ENCODE measurements at regions not wholly inside any gene's neighbourhood (a gene's known extent, or its start where the extent isn't known, plus 50 kb on each side); places are given as distances from the start of the nearest gene placed in this dataset.

DNA sequence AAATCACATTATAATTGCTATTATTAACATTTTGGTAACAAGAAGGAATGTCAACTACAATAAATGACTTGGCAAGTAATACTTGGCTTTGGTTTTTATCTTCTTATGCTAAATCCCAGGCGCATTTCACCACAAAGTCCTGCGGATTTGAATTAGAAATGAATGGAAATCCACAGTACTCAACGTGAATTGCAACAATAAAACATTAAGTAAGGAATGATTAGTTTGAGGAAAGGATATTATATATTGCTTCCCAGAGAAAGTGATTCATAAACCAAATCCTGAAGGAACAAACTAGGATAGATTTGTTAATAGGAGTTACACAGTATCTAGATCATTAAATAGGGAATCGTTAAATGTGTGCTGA, 1089.7 kb downstream of the TRHDE start:
- no peak for DNase-seq

DNA sequence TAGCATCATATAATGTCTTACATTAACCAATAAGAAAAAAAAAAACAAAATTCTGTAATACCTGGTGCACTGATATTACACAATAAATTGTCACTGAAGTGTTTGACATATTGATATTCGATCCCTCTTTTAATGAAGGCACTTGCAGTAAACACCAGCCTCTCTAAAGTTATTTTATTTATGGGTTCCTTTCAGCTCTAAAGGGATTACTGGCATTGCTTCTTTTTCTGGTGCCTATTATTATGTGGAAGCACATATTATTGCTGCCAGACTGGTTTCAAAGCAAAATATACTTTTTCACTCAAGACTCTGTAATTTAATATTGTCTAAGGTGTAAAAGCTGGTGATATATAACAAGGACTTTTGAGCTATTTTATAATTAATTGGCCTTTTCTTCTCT, 1090.5 kb downstream of the TRHDE start:
- DNase-seq: no peak

DNA sequence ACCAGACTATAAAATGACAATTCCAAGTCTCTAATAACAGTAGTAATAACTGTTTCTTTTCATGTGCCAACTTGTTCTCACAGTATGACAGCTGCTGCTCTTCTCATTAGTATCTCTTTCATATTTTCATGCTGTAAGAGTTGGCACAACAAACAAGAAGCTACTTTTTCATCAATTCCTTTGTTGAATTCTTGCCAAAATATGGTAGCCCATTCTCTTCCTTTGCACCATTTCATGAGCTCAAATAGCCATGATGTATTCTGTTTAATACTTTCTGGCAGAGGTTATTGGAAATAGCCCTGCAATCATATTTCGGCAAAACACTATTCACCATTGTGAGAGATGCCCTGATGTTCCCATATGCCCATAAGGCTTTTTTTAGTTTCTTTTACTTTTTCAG, 1100.7 kb downstream of the TRHDE start:
- DNase-seq: no peak

DNA sequence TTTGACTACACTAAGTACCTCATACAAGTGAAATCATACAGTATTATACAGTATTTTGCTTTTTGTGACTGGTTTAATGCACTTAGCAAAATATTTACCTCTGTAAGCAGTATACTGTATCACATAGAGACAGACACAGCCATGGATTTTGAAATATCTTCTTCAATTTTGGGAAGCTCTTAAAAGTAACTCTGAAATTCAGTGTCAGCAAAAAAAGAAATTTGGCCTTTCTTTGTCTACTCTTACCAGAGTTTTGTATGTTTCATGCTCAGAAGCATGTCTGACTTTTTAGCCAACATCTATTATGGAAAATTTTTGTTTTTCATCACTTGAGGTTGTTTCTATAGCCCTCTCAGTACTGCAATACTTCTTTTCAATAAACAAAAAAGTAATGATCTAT, 1102.2 kb downstream of the TRHDE start:
- no peak for DNase-seq

DNA sequence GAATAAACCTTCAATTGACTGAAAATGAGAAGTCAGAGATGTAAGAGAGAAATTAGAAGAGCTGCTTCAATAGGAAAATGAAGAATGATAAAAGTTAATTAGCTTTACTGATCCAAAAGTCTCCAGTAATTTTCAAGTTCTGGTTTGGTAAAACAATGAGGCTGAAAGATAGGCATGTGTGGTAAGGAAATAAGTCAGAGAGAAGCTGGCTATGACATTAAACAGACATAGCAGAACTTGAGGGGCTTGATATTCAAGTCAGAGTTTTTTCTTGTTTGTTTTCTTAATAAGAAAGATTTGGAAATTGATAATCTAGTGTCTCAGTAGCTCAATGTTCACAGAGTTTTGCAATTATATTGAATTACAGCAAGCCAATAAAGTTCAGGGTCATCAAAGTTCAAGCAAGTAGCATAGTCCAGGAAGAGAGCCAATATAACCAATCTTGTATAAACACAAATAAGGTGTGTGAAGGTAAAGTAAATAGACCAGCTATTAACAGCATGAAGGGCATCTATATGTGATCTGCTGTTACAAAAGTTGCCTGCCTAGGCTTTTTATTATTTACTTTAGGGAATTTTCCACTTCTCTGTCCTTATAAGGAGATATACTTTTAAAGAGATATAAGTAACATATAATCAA, 1111.5 kb downstream of the TRHDE start:
- DNase-seq: no peak

DNA sequence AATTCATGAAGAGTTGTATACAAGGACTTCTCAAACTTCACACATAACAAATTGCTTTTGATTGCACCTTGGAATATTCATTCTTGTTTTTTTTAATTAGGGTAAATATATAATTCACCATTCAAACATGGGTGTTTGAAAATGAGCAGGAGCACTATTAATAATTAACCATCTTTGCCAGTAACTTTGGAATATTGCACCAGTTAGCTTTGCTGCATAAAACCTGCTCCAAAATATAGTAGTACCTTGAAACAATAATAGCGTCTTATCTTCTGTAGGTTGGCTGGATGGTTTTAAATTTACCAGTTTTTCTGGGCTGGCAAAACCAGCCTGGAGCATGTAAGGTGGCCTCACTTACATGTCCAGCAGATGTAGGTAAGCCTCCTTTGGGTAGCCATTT, 1112.4 kb downstream of the TRHDE start:
- no peak for DNase-seq

DNA sequence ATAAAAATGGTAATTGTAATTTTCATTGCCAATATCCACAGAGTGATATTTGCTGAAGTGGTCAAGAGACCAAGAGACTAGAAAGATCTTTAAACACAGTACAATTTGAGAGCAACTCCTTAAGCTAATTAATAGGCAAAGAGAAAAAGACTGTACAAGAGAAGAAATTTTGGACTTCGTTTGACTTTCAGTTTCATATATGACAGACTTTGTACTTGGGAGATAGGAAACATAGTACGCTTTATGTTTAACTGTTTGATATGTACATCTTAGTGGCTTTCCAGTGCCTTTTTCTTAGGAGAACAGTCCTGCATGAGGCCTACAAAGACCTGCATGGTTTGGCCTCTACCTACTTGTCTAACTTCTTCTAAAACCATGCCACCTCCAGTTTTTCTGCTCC, 1118.1 kb downstream of the TRHDE start:
- no peak for DNase-seq

DNA sequence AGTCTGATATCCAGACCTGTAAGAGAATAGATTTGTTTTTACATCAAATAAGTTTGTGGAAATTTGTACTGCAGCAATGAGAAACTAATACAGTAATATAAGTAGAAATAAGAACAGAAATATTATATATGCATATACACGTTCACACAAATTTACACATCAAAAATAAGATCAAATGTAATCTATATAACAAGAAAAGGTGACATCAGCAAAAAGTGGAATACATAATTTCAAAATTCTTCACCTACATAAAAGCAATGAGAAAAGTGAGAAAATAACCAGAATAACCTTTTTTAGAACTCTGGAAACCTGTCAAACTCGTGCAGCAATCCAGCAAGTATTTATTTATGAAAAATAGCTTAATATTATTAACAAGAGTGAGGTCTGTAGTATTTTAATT, 1124.6 kb upstream of the ATXN7L3B start:
- DNase-seq: no peak

DNA sequence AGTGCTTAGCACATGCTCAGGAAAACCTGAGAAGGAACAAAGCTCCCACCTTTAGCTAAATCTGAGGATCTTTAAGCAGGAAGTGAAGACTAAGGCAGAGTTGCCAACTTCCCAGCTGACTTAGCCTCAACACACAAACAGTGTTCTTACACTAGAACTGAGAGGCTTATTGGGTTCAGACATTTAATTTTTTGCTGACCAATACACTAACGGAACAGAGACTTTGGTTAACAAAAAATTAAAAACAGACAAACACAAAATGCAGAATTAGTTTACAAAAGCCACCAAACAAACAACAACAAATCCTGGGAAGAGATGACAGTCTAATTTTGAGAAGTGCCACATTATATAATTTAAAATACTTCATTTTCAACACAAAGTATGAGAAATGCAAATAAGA, 1123.7 kb upstream of the ATXN7L3B start:
- DNase-seq: no peak

DNA sequence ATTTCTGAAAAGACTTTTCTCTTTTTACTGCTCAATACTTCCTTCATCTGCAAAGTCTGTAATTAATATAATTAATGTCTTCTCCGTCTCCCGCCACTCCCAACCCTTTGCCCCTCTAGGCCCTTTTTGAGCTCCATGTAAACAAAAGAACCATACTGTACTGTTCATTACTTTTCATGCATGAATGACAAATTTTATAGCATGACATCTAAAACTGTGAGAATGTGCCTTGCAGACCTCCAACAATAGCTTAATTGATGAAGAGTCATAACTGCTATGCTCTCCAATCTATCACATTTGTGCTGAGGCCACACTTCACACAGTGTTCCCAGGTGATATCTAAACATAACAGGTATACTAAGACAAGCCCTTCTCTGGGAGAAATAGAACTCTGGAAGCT, 1122.7 kb upstream of the ATXN7L3B start:
- no peak for DNase-seq

DNA sequence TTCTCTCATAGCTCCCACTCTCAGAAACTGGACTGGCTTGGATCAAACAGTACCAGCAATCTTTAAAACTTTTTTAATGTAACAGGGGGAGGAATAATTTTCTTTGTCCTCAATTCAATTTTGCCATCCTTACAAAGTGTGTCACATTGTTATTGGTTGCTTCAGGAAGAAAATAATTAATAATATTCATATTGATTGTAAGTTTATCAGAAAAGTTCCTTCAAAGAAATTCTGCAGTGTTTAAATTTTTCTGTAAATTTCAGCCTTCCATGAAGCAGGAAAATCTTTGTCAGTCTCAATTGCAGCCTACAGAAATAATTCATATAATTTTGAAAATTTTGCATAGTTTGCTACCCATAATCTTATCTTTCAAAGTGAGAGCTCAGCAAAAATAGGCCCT, 1119.1 kb upstream of the ATXN7L3B start:
- no peak for DNase-seq

DNA sequence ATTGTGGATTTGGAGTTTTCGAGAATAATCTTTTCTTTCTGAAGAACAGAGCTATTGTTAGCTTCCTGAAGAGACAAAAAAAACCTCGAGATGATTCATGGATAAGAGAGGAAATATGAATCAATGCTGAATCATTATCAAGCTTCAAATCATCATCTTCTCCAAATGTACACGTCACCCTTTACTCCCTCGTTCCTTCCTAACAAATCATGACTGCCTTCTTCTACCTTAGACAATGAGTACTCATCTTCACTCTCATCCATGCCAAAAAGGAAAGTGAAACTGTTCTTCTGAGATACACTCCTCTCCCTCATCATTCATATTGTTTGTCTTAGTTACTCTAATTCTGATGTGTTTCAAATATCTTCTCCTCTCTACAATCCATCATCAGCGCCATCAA, 1115.8 kb upstream of the ATXN7L3B start:
- DNase-seq: no peak

DNA sequence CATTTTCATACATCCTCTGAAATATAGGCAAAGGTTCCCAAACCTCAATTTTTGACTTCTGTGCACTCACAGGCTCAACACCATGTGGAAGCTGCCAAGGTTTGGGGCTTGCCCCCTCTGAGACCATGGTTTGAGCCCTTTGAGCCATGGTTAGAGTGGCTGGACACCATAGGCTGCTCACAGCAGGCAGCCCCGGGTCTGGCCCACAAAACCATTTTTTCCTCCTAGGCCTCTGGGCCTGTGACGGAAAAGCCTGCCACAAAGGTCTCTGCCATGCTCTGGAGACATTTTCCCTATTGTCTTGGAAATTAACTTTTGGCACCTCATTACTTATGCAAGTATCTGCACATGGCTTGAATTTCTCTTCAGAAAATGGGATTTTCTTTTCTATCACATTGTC, 1113.2 kb upstream of the ATXN7L3B start:
- DNase-seq: no peak

DNA sequence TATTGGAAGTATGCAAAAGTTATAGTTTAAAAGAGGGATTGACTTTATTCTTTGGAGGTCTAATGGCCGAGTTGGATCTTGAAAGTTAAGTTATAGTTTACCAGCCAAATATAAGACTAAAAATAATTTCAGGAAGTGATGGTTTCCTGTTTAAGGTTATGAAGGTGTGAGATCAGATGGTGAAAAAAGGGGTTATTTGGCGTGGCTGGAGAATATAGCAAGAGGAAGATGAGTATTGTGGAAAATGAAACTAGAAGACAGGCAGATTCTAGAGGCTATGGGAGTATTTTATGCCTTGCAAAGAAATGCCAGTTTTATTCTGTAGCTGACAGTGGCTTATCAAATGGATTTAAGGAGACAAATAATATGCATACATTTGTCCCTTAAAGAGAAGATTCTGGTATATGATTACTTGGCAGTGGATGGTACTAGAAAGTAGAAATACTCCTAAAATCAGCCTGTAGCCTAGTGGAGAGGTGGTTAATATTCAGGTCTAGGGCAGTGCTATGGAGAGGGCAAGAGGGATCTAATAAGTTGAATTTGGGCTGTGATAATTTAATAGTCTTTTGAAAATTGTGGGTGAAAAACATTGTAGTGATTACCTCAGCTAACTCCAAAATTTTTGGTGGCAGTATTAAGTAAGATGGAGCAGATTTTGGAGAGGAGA, 1091.8 kb upstream of the ATXN7L3B start:
- DNase-seq: no peak

DNA sequence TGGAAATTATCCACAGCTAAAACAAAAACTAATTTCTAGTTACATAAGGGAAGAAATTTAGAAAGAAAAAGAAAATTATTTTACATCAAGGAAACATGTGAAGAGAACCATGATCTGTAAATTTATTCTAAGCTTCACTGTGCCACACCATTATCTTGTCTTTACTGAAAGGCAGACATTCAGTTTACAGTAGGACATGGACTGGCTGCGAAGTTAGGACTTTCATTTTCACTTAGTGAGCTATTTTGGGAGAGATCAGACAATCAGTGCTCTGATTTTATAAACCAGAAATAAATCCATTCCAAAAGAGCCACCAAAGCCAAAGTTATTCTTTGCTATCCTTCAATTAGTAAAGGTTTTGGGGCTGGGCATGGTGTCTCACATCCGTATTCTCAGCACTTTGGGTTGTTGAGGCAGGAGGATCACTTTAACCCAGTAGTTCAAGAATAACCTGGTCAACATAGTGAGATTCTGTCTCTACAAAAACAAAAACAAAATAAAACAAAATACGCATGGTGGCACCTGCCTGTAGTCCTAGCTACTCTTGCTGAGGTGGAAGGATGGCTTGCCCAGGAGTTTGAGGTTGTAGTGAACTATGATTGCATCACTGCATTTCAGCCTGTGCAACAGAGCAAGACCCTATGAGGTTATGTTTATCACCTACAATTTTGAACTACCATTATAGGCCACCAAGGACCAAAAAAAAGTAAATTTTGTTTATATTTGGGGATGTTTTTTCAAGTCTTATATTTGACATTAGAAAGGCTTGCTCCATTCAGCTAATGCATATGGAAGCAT, 1084.8 kb upstream of the ATXN7L3B start:
- DNase-seq: no peak

DNA sequence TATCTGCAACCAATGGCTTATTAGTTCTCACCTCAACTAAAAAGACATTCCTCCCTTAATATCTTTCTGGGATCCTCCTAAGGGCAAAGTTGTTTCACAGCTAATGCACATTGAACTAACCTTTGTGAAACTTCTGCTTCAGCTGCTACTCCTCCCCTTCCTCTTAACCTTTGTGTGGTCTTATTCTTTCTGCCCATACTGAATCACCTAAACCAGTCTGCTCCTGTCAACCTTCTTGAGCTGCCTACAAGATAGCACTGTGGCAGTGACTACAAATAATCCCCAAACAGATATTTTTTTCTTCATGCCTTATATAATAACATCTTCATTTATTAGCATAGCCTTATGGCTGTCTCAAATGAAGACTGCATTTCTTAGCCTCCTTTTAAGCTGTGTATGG, 1077.4 kb upstream of the ATXN7L3B start:
- no peak for DNase-seq

DNA sequence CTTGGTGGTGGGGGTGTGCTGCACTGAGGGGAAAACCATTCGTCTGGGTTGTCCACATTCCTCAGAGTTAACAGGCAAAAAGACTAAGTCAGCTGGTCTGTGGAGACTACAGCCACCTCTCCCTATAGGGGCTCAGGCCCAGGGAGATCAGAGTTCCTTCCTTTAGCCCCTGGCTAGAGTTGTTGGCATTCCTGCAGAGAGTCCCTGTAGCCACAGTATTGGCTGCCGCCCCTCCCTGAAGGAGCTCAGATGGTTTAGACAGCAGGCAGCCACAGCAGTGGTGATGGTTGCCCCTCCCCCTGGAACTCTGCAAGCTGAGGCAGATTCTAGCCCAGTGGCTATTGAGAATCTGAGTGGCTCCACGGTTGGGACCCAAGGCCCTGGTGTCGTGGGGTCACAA, 1072.5 kb upstream of the ATXN7L3B start:
- DNase-seq: no peak

DNA sequence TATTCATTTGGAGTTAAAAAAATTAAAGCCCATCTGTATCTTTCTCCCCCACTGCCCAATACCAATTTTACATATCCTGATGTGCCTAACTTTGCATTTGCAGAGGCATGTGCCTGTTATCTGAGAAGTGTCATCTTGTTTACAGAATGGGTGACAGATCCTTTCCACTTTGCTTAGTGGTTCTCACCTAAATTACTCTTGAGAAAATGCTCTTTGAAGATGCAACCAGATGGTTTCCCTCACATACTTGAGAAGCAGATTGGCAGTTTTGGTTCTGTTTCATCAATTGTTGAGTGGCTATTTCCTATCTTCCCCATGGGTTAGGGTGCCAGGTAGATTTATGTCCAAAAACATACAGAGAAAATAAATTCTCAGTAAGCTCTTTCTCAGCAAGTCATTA, 1051.4 kb upstream of the ATXN7L3B start:
- no peak for DNase-seq

DNA sequence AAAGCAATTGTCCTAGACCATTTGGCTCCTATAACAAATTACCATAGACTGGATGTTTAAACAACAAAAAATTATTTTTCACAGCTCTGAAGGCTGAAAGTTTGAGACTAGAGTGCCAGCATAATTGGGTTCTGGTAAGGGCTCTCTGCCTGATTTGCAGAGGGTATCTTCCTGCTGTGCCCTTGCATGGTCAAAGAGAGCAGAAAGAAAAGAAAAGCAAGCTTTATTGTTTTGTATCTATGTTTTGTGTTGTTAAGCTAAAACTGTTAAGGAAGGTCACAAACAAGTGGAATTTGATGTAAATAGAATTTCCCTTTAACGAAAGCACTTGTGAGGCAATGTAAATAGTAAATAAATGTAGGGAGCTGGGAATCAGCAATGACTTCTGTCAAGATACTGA, 1031.0 kb upstream of the ATXN7L3B start:
- DNase-seq: no peak

DNA sequence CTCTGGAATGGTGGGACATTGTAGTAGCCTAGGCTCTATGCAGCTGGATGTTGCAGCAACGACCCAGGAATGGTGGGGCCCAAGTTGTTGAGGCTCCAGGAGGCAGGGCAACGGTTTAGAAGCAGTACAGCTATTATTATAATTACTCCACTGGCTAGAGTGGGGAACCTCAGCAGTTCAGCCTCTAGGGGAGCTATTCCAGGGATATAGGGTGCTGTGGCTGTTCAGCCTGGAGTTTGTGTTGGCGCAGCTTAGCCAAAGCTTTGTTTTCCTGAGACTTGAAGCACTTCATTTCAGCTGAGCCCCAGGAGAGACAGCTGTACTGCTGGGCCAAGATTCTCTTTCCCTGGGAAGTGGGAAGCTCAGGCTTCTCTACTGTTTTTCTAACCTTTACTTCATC, 1023.0 kb upstream of the ATXN7L3B start:
- DNase-seq: no peak

DNA sequence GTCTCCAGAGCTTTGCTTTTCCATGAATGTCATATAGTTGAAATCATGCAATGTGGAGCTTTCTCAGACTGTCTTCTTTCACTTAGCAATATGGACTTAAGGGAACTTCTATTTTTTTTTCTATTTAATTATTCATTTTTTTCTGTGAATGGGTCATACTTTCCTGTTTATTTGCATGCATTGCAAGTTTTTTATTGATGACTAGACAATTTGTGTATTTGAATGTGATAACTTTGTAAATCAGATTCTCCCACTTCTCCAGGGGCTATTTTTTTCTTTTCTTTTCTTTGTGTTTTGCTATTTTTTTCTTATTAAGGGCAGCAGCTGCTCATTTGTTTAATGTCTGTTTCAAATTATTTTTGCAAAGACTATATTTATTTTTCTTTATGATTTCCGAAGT, 1019.8 kb upstream of the ATXN7L3B start:
- DNase-seq: no peak

DNA sequence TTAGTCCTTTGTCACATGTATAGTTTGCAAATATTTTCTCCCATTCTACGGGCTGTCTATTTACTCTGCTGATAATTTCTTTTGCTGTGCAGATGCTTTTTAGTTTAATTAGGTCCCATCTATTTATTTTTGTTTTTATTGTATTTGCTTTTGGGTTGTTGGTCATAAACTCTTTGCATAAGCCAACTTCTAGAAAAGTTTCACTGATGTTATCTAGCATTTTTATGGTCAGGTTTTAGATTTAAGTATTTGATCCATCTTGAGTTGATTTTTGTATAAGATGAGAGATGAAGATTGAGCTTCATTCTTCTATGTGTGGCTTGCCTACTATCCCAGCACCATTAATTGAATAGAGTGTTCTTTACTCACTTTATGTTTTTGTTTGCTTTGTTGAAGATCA, 1008.4 kb upstream of the ATXN7L3B start:
- DNase-seq: no peak

DNA sequence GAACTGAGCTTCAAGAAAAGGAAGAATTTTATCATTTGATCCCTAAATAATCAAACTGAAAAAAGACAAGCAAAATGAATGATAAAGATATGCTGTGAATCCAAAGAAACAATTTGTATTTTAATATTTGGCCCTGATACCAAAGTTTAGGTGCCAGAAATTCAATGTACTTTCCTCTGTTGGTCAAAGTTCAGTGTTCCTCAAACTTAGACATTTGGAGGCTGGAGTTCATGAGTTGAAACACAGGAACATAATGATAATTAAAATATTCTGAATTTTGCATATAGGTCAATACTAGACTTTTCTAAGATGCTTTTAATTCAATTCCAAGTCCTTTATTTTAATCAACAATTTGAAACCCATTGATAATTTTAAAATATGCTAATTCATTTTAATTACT, 1007.7 kb upstream of the ATXN7L3B start:
- DNase-seq: no peak

DNA sequence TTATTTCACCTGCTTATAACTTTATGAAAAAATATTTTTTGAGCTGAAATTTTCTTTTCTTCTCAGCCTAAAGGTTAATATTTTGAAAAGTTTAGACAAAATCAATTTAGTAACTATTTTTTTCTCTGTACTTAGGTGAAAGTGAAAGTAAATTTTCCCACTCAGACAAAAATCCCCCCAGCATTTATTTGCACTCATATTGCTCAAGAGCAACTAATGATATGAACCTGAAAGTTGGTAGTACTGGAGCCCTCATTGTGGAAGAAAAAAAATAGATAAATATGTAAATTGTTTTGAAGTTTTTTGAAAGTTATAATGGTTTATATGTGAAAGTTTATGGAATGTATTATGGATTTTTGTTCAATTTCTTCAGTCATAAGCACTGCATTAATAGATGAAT, 1005.9 kb upstream of the ATXN7L3B start:
- no peak for DNase-seq

All from suppressor macrophage (primary cell).